ENCODE measurements at regions not wholly inside any gene's neighbourhood (a gene's known extent, or its start where the extent isn't known, plus 50 kb on each side); places are given as distances from the start of the nearest gene placed in this dataset.

- Mint-ChIP-seq H3K4me3 (no peak overlapping the region), H3K9me3 (peaks cover 41% of the 10 kb centered on the region), H3K27ac (no peak overlapping the region), H3K4me1 (no peaks in the 10 kb centered on the region), H3K36me3 (ENCODE audit: low read depth) (peaks cover 25% of the 10 kb centered on the region), H3K27me3 (ENCODE audit: low read depth, poor library complexity) (peaks cover 2% of the 10 kb centered on the region)
- TF ChIP-seq, protein P1, sequence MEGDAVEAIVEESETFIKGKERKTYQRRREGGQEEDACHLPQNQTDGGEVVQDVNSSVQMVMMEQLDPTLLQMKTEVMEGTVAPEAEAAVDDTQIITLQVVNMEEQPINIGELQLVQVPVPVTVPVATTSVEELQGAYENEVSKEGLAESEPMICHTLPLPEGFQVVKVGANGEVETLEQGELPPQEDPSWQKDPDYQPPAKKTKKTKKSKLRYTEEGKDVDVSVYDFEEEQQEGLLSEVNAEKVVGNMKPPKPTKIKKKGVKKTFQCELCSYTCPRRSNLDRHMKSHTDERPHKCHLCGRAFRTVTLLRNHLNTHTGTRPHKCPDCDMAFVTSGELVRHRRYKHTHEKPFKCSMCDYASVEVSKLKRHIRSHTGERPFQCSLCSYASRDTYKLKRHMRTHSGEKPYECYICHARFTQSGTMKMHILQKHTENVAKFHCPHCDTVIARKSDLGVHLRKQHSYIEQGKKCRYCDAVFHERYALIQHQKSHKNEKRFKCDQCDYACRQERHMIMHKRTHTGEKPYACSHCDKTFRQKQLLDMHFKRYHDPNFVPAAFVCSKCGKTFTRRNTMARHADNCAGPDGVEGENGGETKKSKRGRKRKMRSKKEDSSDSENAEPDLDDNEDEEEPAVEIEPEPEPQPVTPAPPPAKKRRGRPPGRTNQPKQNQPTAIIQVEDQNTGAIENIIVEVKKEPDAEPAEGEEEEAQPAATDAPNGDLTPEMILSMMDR (IDR thresholded peaks at IDR 0.05): no peak
- no peak for DNase-seq
These were observed 253.3 kb upstream of the OSR1 start for GRCh38 chr2:19611491-19612332.

DNA sequence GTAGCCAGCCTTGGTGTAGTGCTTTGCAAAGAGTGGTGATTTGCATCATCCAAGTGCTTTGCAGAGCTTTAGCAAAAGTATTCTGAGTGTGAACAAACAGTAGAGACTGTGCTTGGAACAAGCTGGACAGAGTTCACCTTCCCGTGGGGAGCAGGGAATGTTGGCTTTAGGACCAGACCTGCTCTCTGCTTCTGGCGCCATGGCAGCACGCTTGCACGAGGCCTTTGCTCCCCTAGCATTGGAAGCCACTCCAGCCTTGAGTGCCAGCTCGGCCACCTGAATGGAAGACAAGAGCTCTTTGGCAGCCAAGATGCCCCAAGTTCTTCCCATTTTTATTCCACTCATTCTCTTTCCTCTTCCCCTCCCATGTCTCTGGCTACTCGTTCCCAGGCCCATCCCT, 250.8 kb upstream of the OSR1 start:
- no peak overlapping the region for H3K4me3 Mint-ChIP-seq

DNA sequence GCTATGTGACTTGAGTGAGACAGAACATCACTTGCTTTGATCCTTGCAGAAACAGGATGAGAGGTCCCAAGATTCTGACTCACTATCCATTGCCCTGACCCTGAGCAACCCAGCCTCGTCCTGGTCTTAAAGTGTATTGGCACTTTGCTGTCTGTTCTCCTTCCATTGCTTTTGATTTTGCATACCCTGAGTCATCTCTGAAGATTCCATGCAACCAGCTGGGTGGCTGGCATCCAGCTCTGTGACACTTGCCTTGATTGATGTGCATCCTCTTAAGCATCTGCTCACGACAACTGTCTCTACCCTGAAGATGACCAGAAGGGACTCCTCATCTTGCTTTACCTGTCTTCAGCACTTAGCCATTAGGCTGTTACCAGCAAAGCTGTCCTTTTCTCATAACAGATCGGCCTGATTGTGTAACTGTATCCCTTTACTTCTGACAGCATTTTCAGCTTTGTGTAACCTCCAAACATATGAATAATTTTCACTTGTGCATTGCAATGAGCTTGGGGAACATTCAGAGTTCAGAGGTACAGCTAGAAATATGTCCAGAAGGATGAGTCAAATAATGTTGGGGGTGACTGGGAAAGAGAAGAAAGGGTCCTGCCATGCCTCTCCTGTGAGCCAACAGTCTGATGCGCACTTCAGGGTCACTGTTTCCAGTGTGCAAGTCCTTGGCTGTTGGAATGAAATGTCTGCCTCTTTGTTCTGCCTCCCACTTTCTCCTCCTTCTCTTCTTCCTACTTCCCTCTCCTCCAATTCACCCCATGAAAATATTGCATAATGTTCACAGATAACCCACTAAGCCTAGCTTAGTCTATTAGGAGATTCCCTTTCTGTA, 249.7 kb upstream of the OSR1 start:
- Mint-ChIP-seq H3K4me3 (no peak overlapping the region), H3K27ac (peak overlapping the region; percentile 9), H3K36me3 (ENCODE audit: low read depth) (no peaks in the 10 kb centered on the region), H3K27me3 (ENCODE audit: low read depth, poor library complexity) (no peaks in the 10 kb centered on the region), H3K4me1 (no peaks in the 10 kb centered on the region), H3K9me3 (peaks cover 13% of the 10 kb centered on the region)
- TF ChIP-seq, protein P1 (IDR thresholded peaks at IDR 0.05): no peak
- DNase-seq: no peak

More for the DNA sequence above, 250.8 kb upstream of the OSR1 start:
- no peak for DNase-seq
- H3K27ac Mint-ChIP-seq: no peak overlapping the region
- no peaks in the 10 kb centered on the region for H3K27me3 Mint-ChIP-seq (ENCODE audit: low read depth, poor library complexity)
- no peaks in the 10 kb centered on the region for H3K4me1 Mint-ChIP-seq
- peaks cover 20% of the 10 kb centered on the region for H3K9me3 Mint-ChIP-seq
- TF ChIP-seq, protein P1 (IDR thresholded peaks at IDR 0.05): no peak
- H3K36me3 Mint-ChIP-seq (ENCODE audit: low read depth): peaks cover 4% of the 10 kb centered on the region

DNA sequence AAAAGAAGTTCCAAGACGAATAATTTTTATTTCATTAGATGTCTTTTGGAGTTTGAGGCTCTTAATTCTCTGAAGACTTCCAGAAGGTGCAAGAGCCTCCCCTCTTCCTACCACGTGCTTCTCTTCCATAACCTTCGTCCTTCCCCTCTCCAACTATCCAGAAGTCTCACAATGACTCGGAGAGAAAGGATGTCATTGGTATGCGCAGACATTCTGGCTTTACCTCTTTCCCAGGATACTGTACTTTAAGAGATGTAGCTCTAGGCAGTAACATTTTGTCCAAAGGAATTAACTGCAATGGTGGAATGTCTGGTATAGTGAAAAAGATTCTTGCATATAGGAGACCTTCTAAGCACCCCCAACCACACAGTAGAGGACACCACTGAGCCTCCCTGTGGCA, 249.0 kb upstream of the OSR1 start:
- H3K27me3 Mint-ChIP-seq (ENCODE audit: low read depth, poor library complexity): no peaks in the 10 kb centered on the region
- H3K36me3 Mint-ChIP-seq (ENCODE audit: low read depth): no peaks in the 10 kb centered on the region
- TF ChIP-seq, protein P1 (IDR thresholded peaks at IDR 0.05): no peak
- H3K9me3 Mint-ChIP-seq: peaks cover 11% of the 10 kb centered on the region
- no peak for DNase-seq
- H3K27ac Mint-ChIP-seq: no peak overlapping the region
- no peak overlapping the region for H3K4me3 Mint-ChIP-seq
- H3K4me1 Mint-ChIP-seq: no peaks in the 10 kb centered on the region

- H3K9me3 Mint-ChIP-seq: peaks cover 11% of the 10 kb centered on the region
- H3K4me3 Mint-ChIP-seq: no peak overlapping the region
- TF ChIP-seq, protein P1 (IDR thresholded peaks at IDR 0.05): no peak
- peaks cover 37% of the 10 kb centered on the region for H3K4me1 Mint-ChIP-seq
- DNase-seq: no peak
- H3K36me3 Mint-ChIP-seq (ENCODE audit: low read depth): no peaks in the 10 kb centered on the region
- H3K27me3 Mint-ChIP-seq (ENCODE audit: low read depth, poor library complexity): no peaks in the 10 kb centered on the region
- no peak overlapping the region for H3K27ac Mint-ChIP-seq
These were observed 242.6 kb upstream of the OSR1 start for GRCh38 chr2:19600982-19601381.
